SHP77 (cell line): ENCODE measurements at regions not wholly inside any gene's neighbourhood (a gene's known extent, or its start where the extent isn't known, plus 50 kb on each side); places are given as distances from the start of the nearest gene placed in this dataset.
A peak's percentile ranks its signal among the peaks of the same experiment; 100 is the strongest.

Experiments
- DNase-seq, 2 experiments: peaks; one replicate each; lab custom pipeline; 2025; lab: John Stamatoyannopoulos, UW

DNA sequence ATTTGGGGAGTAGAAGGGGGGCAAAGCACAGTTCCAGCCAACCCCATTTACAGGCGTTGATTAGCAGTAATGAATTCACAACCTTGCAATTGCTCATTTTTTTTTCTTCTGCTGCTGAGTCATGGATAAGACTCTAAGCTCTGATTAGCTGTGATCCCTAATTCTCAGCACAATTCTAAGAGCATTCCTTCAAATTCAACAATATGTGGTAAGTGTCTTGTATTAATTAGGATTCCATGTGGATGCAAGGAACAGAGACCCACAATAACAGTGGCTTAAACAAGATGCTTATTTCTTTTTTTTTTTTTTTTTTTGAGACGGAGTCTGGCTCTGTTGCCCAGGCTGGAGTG is 133.4 kb downstream of the PALM2AKAP2 start:
- no peak for DNase-seq

DNA sequence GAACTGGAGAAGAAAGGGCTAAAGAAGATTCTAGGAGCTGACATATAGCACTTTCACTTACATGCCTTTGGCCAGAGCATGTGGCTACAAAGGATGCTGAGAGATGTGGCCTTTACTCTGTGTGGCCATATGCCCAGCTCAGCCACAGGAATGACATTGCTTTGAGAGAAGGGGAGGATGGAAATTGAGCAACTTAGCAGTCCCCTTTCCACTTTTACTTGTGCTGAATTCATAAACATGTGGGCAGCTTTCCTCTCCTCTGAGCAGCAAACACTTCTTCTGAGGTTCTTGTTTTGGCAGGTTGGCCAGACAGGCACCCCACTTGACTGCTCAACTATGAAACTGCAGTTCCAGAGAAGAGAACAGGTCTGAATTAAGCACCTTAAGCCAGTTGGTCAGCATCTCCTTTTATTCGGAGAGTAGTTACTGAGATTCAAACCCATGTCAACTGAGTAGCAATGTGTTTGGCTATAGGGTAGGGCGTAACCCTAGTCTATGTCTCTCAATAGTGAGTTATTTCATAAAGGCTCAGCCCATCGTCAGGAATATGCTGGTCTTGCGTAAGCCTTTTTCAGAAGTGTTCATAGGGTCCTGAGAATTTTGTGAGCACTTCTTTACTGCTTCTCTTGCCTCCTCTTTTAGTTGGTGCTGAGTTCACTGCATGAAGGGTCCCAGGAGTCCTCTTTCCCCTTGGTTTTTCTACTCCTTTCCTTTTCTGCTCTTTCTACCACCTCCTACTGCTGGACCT is 134.5 kb downstream of the PALM2AKAP2 start:
- DNase-seq = no peak

DNA sequence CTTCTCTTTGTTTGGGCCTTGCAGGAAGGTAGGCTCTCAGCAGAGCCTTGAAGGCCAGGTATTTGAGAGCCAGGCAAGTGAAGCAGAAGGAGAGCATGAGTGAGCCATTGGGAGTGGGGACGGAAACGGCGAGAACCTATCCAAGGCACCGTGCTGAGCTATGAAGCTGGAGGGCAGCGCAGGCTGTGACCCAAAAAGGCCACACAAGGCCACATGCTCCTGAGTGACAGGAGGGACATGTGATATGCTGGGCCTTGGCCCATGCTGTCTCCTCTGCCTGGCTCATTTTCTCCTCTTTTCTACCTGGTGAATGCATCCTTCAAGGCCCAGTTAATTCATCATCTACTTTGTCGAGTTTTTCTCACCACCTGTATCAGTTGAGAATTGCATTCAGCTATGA is 136.3 kb downstream of the PALM2AKAP2 start:
- no peak for DNase-seq

DNA sequence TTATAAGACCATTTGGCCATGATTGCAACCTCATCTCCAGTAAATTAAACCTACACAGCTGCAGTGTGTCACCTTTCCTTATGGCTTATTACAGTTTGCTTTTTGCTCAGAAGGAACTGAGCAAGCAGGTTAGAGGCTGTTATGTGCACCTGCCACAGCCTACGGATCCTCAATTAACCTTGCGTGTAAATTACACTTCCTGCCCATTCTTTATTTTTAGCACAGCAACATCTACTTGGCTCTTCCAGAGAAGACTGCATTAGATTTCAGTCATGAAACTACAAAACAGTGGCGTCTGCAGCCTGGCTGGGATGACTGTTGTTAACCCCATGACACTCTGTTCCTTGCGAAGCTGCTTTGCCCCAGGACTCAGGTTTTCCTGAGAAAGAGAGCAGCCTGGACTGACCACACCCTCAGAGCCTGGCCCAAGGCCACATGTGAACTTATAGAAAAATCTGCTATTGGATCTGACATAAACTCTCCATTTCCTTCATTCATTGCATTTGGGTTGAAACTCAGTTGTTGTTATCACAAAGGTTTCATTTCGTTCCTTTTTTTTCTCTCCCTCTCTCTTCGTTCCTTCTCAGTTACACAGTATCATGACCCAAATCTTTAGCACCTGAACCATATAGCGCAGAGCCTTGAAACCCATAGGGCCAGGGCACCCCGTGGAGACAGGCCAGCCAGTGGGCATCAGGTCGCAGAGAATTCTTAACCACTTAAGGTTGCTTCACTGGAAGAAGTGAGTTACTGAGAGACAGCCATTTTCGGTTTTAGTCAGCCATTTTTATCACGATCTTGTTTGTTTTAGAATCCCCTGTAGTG is 138.6 kb downstream of the PALM2AKAP2 start:
- peak in 1 of 2 experiments; percentile 26 for DNase-seq

DNA sequence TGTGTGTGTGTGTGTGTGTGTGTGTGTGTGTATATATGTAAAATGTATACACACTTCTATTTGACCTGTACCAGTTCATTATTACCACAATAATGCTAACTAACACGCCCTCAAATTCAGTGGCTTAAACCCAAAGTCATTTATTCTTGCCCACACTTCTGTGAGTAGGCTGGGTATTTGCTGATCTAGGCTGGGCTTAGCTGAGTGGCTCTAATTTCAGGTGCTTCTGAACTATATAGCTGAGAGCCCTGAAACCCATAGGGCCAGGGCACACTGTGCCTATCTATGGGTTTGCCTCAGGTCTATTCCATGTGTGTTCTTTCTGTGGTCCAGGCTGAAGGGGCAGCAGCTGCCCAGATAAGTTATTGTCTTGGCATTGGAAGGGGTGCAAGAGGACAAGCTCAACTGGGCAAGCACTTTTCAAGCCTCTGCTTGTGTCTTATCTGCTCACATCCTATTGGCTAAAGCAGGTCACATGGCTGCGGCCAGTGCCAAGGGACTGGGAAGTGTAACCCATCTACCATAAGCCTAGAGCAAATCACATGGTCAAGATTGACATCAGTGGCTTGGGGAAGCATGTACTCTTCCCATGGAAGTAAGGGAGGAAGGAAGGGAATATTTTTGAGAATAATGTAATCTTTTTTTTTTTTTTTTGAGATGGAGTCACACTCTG is 139.9 kb downstream of the PALM2AKAP2 start:
- no peak for DNase-seq

DNA sequence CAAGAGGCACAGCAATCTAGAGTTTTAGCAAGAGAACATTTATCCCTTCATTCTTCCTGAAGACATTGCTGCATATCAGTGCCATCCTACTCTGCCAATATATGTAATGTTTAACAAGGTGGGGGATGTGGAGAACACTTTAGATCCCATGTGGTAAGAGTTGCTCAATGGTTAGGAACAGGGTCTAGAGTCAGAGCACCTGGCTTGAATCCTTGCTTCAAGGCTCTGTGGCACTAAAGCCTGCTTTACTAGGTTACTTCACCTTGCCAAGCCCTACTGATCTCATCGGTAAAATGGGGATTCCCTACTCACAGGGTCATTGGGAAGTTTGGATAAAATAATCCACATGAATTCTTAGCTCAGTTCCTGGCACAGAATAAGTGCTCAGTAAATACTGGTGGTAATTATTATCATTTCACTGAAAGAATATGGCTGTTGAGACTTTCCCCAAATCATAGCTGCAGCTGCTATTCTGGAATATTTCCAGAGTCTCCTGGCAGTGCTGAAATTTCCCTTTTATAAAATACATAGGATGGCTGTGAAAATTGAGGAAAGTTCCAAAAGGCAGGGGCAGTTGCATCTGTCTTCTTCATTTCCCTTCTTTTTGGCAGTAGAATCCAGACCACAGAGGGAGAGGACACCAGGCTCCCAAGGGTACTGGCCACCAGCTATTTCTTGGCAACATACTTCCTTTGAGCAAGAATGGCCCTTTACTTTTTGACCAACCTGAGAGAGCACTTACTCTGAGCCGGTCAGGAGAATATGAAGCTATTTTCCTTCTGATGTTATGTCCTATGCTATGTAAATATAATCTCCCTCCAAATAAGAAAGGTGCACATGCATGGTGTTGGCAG is 142.8 kb downstream of the PALM2AKAP2 start:
- no peak for DNase-seq

DNA sequence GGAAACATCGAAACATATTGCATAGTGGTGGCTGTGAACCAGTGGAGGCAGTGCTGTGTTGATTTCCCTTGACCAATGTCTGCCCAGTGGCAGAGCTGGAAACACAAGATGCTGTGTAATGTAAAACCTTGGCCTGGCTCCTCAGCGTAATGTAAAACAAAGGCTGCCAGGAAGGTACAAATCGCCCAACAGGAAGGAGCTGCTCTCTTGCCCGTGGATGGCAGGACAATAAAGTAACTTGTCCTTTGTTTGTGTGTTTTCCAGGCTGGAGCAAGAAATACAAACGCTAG is 143.4 kb downstream of the PALM2AKAP2 start:
- DNase-seq = no peak

DNA sequence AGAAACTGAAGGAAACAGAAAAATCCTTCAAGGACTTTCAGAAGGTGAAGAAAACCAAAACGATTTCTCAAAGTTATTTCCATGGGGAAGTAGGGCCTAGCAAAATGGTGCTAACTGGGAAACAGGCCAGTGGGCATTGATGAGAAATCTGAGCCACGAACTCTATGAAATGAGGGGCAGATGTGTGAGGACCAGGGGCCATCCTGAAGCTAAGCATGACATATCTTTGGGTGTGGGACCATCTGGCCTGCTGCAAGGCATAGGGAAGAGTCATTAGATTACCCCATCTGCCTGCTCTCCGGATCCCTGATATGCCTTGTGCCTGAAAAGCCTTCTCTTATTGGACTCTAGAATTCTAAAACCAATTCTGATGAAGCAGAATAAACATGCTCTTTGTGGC is 143.8 kb downstream of the PALM2AKAP2 start:
- no peak for DNase-seq

DNA sequence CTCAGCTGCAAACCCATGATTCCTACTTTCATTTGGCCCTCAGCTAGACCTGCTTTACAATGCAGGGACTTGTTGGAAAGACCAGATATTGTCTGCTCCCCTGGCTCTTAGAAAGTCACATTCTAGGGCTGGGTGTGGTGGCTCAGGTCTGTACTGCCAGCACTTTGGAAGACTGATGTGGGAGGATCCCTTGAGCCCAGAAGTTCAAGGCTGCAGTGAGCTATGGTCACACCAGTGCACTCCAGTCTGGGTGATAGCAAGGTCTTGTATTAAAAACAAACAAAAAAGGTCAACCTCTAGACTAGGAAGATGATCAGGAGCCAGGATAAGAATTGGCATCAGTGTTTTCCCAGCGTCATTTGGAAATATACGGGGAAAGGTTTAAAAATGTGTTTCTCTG is 145.8 kb downstream of the PALM2AKAP2 start:
- DNase-seq = no peak

DNA sequence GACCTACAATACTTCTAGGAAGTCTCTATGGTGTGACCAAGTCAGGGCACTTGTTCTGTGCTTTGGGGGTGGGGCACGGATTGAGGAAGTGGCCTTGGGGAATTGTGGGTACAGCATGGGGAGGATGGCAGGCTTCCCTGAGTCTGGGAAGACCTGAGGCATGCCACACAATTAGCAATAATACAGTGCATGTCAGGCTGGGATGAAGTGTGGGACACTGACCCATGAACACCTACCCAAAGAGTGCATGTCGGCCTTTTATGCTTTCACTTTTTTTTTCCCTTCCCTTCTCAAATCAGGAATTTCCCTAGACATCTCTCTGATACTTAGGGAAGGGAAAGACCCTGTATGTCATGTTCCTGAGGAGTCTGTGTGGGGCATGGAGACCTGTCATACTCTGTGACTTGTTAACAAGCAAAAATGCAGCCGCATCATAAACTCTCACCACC is 146.4 kb downstream of the PALM2AKAP2 start:
- no peak for DNase-seq

DNA sequence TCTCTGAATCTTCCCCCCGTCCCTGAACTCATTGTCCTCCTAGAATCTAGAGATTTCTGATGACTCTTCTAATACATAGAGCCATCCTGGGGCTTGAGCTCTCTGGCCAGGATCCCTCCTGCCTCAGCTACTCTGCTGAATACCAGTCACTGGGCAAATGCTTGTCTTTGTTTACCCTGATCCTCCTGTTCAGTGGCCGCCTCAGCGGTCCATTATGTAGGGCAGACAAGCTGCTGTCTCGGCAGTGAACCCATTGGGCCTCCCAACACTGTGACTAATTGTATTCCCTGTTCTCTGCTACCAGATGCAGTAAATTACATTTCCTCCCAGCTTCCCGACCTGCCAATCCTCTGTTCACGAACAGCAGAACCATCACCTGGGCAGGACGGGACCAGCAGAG is 151.6 kb downstream of the PALM2AKAP2 start:
- DNase-seq = no peak

DNA sequence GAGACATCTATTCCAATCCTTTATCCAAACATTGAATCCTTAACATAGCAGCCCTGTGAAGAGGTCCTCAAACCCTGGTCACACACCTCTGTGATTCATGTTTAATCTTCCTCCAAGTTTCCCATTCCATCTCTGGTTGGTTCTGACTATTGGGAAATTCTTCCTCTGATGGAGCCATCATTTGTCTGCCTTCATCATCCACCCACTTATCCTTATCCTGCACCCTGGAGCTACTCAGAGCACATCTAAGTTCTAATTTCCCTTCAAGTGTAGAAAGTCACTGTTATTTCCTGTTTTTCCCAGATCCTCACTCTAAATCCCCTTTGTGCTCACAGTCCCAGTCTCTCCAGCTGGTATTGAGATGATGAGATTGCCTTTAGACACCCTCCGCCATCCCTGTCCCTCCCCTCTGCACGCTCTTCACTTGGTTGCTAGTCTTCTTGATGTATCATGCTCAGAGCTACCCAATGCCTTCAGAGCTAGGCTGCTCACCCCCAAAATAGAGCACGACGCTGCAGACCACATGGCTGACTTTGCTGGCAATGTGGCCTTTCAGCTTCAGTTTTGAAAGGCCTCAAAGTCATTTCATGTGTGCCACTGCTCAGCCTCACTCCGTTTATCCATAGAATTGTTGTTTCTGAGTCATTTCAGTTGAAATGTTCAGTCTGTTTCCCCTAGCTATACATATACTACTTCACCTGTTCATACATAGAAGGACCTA is 154.3 kb downstream of the PALM2AKAP2 start:
- no peak for DNase-seq

DNA sequence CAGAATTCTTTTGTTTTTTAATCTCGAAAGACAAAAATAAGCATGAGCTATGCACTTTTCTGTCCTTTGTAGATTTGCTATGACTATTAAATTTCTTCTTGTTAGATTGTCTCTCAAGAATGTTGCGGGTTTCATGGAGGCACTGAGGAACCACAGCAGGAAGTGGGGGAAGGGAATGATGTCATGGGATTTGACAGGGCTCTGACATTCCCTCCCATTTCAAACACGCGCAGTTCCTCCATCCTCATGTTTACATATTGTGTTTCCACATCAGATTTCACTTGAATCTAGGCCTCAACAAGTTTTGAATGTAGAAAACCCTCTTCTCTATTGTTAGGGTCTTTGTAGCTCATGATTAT is 154.8 kb downstream of the PALM2AKAP2 start:
- DNase-seq = no peak

DNA sequence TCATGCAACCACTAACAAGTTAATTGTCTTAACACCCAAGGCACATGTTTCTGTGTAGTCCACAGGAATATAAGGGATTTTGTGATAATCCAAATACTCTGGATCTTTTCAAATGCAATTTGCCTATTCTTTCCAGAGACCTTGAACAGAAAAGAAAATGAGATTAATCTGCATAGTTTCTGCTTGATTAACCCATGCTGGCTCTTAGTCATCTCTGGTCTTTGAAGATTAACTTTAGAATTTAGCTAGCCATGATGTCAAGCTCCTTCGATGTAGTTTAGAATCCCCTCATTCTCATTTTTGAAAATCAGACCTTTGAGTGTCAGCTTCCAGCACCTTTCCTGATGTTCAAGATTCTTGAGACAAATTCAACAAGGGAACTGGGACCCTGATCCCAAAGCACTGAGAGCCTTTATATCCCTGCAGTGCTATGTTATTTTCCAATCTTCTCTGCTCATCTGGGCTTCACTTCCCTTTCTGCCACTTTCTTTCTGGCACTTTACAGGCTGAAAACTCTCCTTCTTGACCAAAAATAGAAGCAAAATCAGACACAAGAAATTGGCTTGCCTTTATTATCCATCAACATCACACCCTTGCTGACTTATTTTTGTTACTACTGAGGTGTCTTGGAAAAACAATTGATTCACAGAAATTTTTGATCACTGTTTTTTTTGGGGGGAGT is 155.5 kb downstream of the PALM2AKAP2 start:
- DNase-seq = no peak

DNA sequence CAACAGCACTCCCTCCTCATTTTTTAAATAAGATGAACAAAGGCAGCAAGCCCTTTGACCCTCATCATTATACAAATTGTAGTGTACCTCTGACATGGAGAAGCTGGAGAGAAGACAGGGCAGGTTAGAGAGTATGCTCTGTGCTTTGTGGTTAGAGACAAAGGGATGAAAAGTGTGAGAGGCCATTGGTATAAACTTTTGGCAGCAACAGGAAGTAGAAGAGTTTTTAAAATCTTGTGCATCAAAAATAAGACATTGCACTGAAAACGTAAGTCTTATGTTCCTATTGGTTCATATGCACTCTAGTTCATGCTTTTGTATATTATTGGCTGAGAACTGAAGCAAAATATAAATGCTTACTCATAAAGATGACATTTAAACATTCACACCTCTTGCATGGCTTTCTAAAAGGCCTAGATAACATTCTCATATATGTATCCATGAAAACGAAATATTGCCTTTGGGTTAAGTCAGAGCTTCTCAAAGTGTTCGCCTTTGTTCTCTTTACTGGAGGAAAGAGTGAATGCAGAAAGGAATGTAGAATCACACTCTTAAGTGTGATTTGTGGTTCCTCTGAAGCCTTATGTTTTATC is 158.0 kb downstream of the PALM2AKAP2 start:
- no peak for DNase-seq

DNA sequence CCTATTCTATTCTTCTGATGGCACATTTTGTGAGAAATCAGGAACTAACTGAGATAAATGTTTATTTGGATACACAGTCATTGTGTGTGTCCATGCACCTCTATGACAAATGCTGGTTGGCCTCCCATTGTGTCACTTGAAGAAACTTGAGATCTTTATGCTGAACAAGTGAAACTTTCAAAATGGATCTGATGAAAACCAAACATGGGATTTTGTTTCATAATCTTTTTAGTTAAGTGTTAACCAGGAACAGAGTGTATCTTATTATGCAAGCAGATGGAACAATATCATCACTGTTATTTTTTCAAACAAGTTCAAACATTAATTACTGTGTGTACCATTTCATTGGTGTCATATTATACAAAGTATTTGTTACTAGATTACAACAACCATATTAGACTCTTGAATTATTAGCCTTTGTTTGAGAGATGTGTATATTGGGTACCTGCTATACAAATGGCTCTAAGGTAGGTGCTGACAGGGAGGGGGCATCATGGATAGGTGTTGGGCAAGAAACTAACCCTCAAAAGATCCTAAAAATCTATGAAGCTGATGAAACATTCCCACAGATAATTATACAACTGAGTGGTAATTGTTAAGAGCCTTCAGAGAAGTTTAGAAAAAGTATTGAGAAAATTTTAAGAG is 159.8 kb downstream of the PALM2AKAP2 start:
- no peak for DNase-seq

DNA sequence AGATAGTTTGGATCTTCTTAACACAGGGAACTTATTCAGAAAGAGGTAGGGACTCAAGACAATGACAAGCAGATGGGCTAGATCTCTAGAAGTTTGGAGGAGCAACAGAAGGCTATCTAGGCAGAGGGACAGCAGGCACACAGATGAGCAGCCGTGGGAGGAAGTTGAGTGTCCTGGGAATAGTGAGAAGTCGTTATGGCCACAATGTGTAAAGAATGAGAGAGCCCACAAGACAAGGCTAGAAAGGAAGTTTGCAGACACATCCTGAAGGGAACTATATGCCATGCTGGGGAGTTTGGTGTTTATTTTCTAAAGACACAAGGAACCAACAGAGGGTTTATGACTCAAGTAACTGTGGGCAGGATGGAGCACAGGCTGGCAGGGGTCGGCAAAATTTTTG is 160.6 kb downstream of the PALM2AKAP2 start:
- no peak for DNase-seq

DNA sequence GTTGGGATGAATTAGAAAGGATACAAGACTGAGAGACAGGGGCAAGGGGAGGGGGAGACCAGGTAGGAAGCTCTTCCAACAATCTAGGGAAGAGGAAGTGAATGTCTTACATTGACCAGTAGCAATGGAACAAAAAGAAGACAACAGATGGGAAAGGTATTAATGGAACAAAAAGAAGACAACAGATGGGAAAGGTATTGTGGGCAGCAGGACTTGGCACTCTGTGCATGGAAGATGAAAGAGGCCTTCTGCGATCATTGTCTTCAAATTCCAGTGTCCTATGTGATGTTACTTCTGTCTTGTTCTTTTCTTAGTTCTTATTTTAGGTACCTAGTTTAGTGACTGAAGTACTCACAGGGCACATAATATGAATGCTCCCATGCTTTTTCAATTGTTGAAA is 161.8 kb downstream of the PALM2AKAP2 start:
- DNase-seq = no peak

DNA sequence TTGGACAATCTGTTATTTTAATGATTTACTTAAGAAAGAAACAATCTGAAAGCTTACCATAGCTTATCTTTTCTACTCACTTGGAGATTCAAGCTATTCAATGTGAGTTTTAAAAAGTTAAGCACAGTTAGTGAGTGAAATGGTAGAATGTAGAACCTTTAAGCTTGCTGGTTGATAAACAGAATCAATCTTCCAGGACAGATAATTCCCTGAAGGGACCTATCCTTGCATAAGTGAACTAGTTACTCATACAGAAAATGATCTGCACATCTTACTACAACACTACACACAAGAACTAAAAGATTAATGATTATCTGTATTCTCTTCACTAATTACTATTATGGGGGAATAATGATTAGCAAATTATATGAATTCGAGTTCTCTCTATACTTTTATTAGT is 165.6 kb downstream of the PALM2AKAP2 start:
- DNase-seq = no peak

DNA sequence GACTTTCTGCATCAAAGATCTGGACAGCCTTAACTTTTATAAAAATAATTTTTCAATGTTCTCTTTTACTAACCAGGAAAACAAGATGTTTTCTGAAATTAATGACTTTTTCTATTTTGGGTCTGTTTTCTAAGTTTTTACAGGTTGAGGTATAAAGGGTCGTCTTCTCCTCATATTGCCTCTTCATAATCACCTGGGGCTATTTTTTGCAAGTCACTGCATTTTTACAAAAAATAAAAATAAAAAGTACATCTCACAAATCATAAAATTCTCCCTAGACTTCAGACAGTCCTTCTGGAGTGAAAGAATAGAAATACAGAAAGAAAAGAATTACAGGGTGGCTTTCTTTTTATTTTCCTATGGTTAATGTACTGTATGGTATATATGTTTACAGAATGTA is 168.5 kb downstream of the PALM2AKAP2 start:
- DNase-seq = no peak
